Mesenchymal stem cell (in vitro differentiated cells and primary cell): ENCODE measurements at regions not wholly inside any gene's neighbourhood (a gene's known extent, or its start where the extent isn't known, plus 50 kb on each side); places are given as distances from the start of the nearest gene placed in this dataset.
A peak's percentile ranks its signal among the peaks of the same experiment; 100 is the strongest.

Experiments
- DNase-seq: peaks from one replicate; pipeline ENCODE4 v3.0.0-alpha.2; 2013
- H2AFZ ChIP-seq: one replicate; pipeline ENCODE4 v1.6.1; 2013; ENCODE audit warnings: low read depth, mild to moderate bottlenecking, control low read depth, inconsistent platforms, low read length, moderate library complexity
- H2AK5ac ChIP-seq: 2 replicates; pipeline ENCODE4 v1.6.1; 2013; ENCODE audit warnings: low read length, moderate library complexity, mild to moderate bottlenecking, inconsistent platforms; ENCODE audit not compliant: severe bottlenecking
- H2BK120ac ChIP-seq: one replicate; pipeline ENCODE4 v1.6.1; 2013; ENCODE audit warnings: low read depth, mild to moderate bottlenecking, inconsistent platforms, low read length, moderate library complexity
- H2BK12ac ChIP-seq, 2 experiments: one replicate each; pipeline ENCODE4 v1.6.1; 2013; ENCODE audit warnings: inconsistent platforms in 2 of 2, low read length in 2 of 2, mild to moderate bottlenecking in 2 of 2, moderate library complexity in 2 of 2, control low read depth in 1 of 2
- H2BK15ac ChIP-seq: one replicate; pipeline ENCODE4 v1.6.1; 2013; ENCODE audit warnings: mild to moderate bottlenecking, low read depth, inconsistent platforms; ENCODE audit not compliant: poor library complexity, severe bottlenecking
- H2BK5ac ChIP-seq: 2 replicates; pipeline ENCODE4 v1.6.1; 2013; ENCODE audit warnings: low read depth, mild to moderate bottlenecking, low read length, control low read depth, inconsistent platforms; ENCODE audit not compliant: poor library complexity, severe bottlenecking
- H3K14ac ChIP-seq, 2 experiments: one replicate each; pipeline ENCODE4 v1.6.1; 2013; ENCODE audit warnings: inconsistent platforms in 2 of 2, low read length in 2 of 2, control low read depth in 1 of 2, mild to moderate bottlenecking in 1 of 2, moderate library complexity in 1 of 2
- H3K18ac ChIP-seq, 2 experiments: one replicate each; pipeline ENCODE4 v1.6.1; 2013; ENCODE audit warnings: inconsistent platforms in 2 of 2, low read length in 2 of 2, control low read depth in 1 of 2, low read depth in 1 of 2, mild to moderate bottlenecking in 1 of 2
- H3K23ac ChIP-seq, 2 experiments: one replicate each; pipeline ENCODE4 v1.6.1; 2013; ENCODE audit warnings: inconsistent platforms in 2 of 2, low read length in 2 of 2, mild to moderate bottlenecking in 2 of 2, moderate library complexity in 2 of 2, control low read depth in 1 of 2
- H3K27ac ChIP-seq: 2 replicates; pipeline ENCODE4 v1.5.1; 2013; ENCODE audit warnings: mild to moderate bottlenecking, moderate library complexity, low read length, control low read depth, inconsistent platforms; ENCODE audit not compliant: poor library complexity, severe bottlenecking
- H3K27me3 ChIP-seq, 2 experiments: 2 replicates each; pipeline versions ENCODE4 v1.6.1 to v1.7.0; 2013; ENCODE audit warnings: low read length in 2 of 2, mild to moderate bottlenecking in 2 of 2, moderate library complexity in 2 of 2, control low read depth in 1 of 2, inconsistent platforms in 1 of 2; ENCODE audit not compliant: control insufficient read depth in 1 of 2, insufficient read depth in 1 of 2
- H3K36me3 ChIP-seq, 2 experiments: 2 replicates each; pipeline versions ENCODE4 v1.6.1 to v1.7.0; 2013; ENCODE audit warnings: low read length in 2 of 2, control low read depth in 1 of 2, inconsistent platforms in 1 of 2, low read depth in 1 of 2, mild to moderate bottlenecking in 1 of 2; ENCODE audit not compliant: insufficient read depth in 2 of 2, control insufficient read depth in 1 of 2
- H3K4ac ChIP-seq, 2 experiments: one replicate each; pipeline ENCODE4 v1.6.1; 2013; ENCODE audit warnings: inconsistent platforms in 2 of 2, low read length in 2 of 2, mild to moderate bottlenecking in 2 of 2, moderate library complexity in 2 of 2, control low read depth in 1 of 2, low read depth in 1 of 2
- H3K4me1 ChIP-seq: 2 replicates; pipeline ENCODE4 v1.6.1; 2013; ENCODE audit warnings: low read depth, low read length, control low read depth; ENCODE audit not compliant: control insufficient read depth, insufficient read depth
- H3K4me2 ChIP-seq: 2 replicates; pipeline ENCODE4 v1.6.1; 2013; ENCODE audit warnings: low read length, mild to moderate bottlenecking, inconsistent platforms; ENCODE audit not compliant: poor library complexity, severe bottlenecking
- H3K4me3 ChIP-seq, 2 experiments: 2 replicates each; pipeline versions ENCODE4 v1.5.1 to v1.7.0; 2013; ENCODE audit warnings: low read length in 2 of 2, mild to moderate bottlenecking in 2 of 2, control low read depth in 1 of 2, low read depth in 1 of 2; ENCODE audit not compliant: insufficient read depth in 1 of 2
- H3K79me1 ChIP-seq: replicated peaks from 2 replicates; pipeline ENCODE4 v1.6.1; 2013; ENCODE audit warnings: mild to moderate bottlenecking, control low read depth, low read length, inconsistent platforms; ENCODE audit not compliant: poor library complexity, severe bottlenecking
- H3K9ac ChIP-seq: 2 replicates; pipeline ENCODE4 v1.7.0; 2013; ENCODE audit warnings: mild to moderate bottlenecking, low read length, moderate library complexity
- H3K9me3 ChIP-seq: 2 replicates; pipeline ENCODE4 v1.7.0; 2013; ENCODE audit warnings: mild to moderate bottlenecking, low read length; ENCODE audit not compliant: control insufficient read depth
- H4K8ac ChIP-seq: one replicate; pipeline ENCODE4 v1.6.1; 2013; ENCODE audit warnings: inconsistent platforms, mild to moderate bottlenecking, low read length, moderate library complexity
- H4K91ac ChIP-seq: one replicate; pipeline ENCODE4 v1.6.1; 2013; ENCODE audit warnings: mild to moderate bottlenecking, low read length, inconsistent platforms
- WGBS: methylation state at CpG from one replicate; pipeline ENCODE4 v1.1.7; 2013; ENCODE audit warnings: mixed read lengths; 5-methylcytosine and 5-hydroxymethylcytosine counted together

DNA sequence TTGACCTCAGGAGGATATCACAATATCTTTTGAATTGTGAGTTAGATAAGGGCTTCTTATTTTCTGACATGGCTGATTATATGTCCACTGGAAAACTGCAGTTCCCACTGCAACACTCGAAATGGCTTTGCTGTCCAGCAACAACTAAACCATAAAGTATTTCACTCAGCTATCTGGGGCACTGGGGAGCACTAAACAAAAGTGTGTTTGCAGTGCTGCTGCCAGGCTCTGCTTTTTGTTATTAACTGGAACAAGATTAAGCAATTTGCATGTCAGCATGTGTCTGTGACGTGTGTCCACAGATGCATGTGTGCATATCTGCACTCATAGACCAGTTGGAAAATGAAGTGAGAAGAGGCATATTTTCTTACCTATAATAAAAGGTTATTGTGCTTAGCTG lies 107.8 kb upstream of the CCN2 start:
- Histone ChIP-seq H2AFZ (no peak overlapping the region), H2BK120ac (no peak overlapping the region), H3K9me3 (no peaks in the 10 kb centered on the region), H3K4me1 (no peaks in the 10 kb centered on the region), H3K9ac (no peak overlapping the region), H3K18ac (peak overlapping the region in 1 of 2 experiments; percentile 28), H2BK5ac (no peak overlapping the region), H2AK5ac (no peak overlapping the region), H3K4me2 (no peak overlapping the region), H4K91ac (no peak overlapping the region), H3K23ac (no peak overlapping the region), H3K4me3 (no peak overlapping the region), H2BK15ac (no peak overlapping the region), H3K79me1 (no peaks in the 10 kb centered on the region), H2BK12ac (no peak overlapping the region), H4K8ac (no peak overlapping the region), H3K14ac (no peak overlapping the region), H3K27me3 (no peaks in the 10 kb centered on the region), H3K36me3 (no peaks in the 10 kb centered on the region), H3K4ac (no peak overlapping the region), H3K27ac (no peak overlapping the region)
- WGBS, result 14% methylated on average over 2 of the region's 2 CpGs
- DNase-seq, result peak; percentile 26

DNA sequence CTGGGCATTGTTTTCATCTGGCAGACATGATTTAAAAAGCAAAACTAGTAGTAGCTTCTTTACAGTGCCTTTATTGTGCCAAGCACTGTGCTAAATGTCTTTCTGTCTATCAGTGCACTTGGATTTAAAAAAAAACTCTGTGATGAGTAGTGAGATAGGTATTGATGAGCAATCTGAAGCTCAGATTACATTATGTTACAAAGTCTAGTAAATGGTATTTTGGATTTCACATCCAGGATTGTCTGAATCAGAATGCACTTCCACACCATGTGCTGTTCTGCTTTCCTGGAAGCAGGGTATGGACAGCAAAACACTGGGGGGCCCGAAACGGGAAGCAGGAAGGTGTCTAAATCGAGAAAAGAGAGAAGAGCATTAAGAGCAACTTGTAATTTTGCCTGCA lies 103.4 kb upstream of the CCN2 start:
- Histone ChIP-seq H2BK12ac (no peak overlapping the region), H2BK120ac (no peak overlapping the region), H3K9me3 (no peaks in the 10 kb centered on the region), H3K14ac (no peak overlapping the region), H2AK5ac (no peak overlapping the region), H2AFZ (no peak overlapping the region), H2BK15ac (no peak overlapping the region), H4K91ac (no peak overlapping the region), H3K36me3 (no peaks in the 10 kb centered on the region), H3K4ac (no peak overlapping the region), H4K8ac (no peak overlapping the region), H3K27ac (no peak overlapping the region), H3K9ac (peak overlapping the region; percentile 12), H3K4me3 (no peak overlapping the region), H3K23ac (no peak overlapping the region), H2BK5ac (no peak overlapping the region), H3K79me1 (no peaks in the 10 kb centered on the region), H3K18ac (no peak overlapping the region), H3K4me2 (no peak overlapping the region), H3K4me1 (no peaks in the 10 kb centered on the region), H3K27me3 (no peaks in the 10 kb centered on the region)
- 66% methylated on average over 3 of the region's 3 CpGs for WGBS
- DNase-seq, result peak; percentile 35

DNA sequence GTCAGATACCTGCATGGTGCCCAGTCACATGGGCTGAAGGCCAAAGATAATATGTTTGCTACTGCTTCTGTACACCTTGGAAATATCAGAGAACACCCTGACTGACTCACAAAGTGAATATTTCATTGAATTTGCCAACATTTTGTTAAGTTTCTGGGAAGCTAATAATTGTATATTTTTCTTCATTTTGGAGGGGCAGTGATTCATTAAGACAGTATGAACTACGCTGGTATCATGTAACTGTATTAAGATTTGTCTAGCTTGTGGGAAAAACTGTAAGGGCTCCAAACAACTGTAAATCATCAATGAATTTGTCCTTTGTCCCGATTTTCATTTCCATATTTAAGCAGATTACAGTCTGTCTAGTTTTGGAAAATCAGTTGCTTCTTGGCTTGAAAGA lies 102.3 kb upstream of the CCN2 start:
- Histone ChIP-seq H2BK120ac (no peak overlapping the region), H3K9ac (no peak overlapping the region), H2BK15ac (no peak overlapping the region), H3K27me3 (no peaks in the 10 kb centered on the region), H2BK12ac (no peak overlapping the region), H4K91ac (no peak overlapping the region), H3K9me3 (no peaks in the 10 kb centered on the region), H2BK5ac (no peak overlapping the region), H2AK5ac (no peak overlapping the region), H3K4ac (no peak overlapping the region), H3K18ac (no peak overlapping the region), H3K27ac (no peak overlapping the region), H3K4me2 (no peak overlapping the region), H4K8ac (no peak overlapping the region), H3K4me1 (no peaks in the 10 kb centered on the region), H3K14ac (no peak overlapping the region), H3K36me3 (no peaks in the 10 kb centered on the region), H3K4me3 (no peak overlapping the region), H3K79me1 (no peaks in the 10 kb centered on the region), H3K23ac (no peak overlapping the region), H2AFZ (no peak overlapping the region)
- no peak for DNase-seq
- WGBS, result 70% methylated on average over 1 of the region's 2 CpGs

DNA sequence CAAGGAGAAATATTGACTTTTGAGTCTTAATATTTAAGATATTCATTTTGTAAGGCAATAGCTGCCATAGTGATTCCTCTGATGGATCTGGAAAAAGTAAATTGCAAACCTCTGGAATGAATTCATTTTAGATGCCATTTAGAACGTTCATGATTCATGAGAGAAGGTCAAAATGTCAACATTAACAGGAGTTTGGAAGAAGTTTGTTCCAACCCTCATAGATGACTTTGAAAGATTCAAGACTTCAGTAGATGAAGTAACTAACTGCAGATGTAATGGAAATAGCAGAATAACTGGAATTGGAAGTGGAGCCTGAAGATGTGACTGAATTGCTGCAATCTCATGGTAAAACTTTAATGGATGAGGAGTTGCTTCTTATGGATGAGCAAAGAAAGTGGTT lies 100.9 kb upstream of the CCN2 start:
- H3K27me3 ChIP-seq, result no peaks in the 10 kb centered on the region
- no peak overlapping the region for H3K18ac ChIP-seq
- WGBS, result 67% methylated on average over 1 of the region's 1 CpG

More for the DNA sequence above, 100.9 kb upstream of the CCN2 start:
- no peak overlapping the region for H3K23ac ChIP-seq
- H2AK5ac ChIP-seq, result no peak overlapping the region
- H4K8ac ChIP-seq, result no peak overlapping the region
- H3K4me1 ChIP-seq, result no peaks in the 10 kb centered on the region
- no peak overlapping the region for H4K91ac ChIP-seq
- H3K9ac ChIP-seq, result no peak overlapping the region
- no peaks in the 10 kb centered on the region for H3K79me1 ChIP-seq
- H2BK15ac ChIP-seq, result no peak overlapping the region
- no peak overlapping the region for H3K14ac ChIP-seq
- H3K4me3 ChIP-seq, result no peak overlapping the region
- H3K9me3 ChIP-seq, result no peaks in the 10 kb centered on the region
- no peak overlapping the region for H2BK120ac ChIP-seq
- H2BK5ac ChIP-seq, result no peak overlapping the region
- no peaks in the 10 kb centered on the region for H3K36me3 ChIP-seq
- H3K27ac ChIP-seq, result no peak overlapping the region
- no peak overlapping the region for H3K4ac ChIP-seq
- DNase-seq, result no peak
- H3K4me2 ChIP-seq, result no peak overlapping the region
- no peak overlapping the region for H2AFZ ChIP-seq
- H2BK12ac ChIP-seq, result no peak overlapping the region
